ENCODE measurements at regions not wholly inside any gene's neighbourhood (a gene's known extent, or its start where the extent isn't known, plus 50 kb on each side); places are given as distances from the start of the nearest gene placed in this dataset.

DNA sequence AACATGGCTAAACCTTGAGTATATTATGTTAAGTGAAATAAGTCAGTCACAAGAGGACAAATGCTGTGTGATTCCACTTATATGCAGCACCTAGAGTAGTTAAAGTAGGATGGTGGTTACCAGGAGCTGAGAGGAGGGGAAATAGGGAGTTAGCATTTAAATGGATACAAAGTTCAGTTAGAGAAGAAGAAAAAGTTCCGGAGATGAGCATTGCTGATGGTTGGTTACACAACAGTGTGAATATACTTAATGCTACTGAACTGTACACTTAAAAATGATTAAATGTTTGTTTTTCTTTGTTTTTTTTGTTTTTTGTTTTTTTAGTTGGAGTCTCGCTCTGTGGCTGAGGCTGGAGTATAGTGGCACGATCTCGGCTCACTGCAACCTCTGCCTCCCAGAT is 67.7 kb upstream of the OSTN start:
- TF ChIP-seq EZH2phosphoT487 (IDR thresholded peaks at IDR 0.05; ENCODE audit: borderline replicate concordance, low read depth, low read length) (no peak), CTCF (conservative IDR thresholded peaks at IDR 0.05; ENCODE audit: low read length) (no peak)
